Ovary (tissue), 7 donors: ENCODE measurements at regions not wholly inside any gene's neighbourhood (a gene's known extent, or its start where the extent isn't known, plus 50 kb on each side); places are given as distances from the start of the nearest gene placed in this dataset.

Source experiments
- DNase-seq, 5 donors: peaks; one replicate each; pipeline ENCODE4 v3.0.0-alpha.2; 2019 to 2020
- H3K27ac ChIP-seq, 2 donors: fragments of 200-600 bp; one replicate each; pipeline versions ENCODE4 v1.5.1 to v1.8.0; 2019 to 2022
- H3K27me3 ChIP-seq: fragments of 200-600 bp; one replicate; pipeline ENCODE4 v1.8.0; 2022
- H3K36me3 ChIP-seq: fragments of 200-600 bp; sonication (generic); one replicate; pipeline ENCODE4 v1.5.1; 2019
- H3K4me1 ChIP-seq: one replicate; pipeline ENCODE4 v1.8.1; 2013; ENCODE audit warnings: mild to moderate bottlenecking, moderate library complexity; ENCODE audit not compliant: insufficient read depth
- H3K4me3 ChIP-seq: fragments of 200-600 bp; sonication (generic); one replicate; pipeline ENCODE4 v1.5.1; 2017
- H3K9me3 ChIP-seq, 2 donors: fragments of 200-600 bp in 1 of 2; sonication (generic) in 1 of 2; one replicate each; pipeline versions ENCODE4 v1.5.1 to v1.8.1; 2013 to 2019; ENCODE audit warnings: mild to moderate bottlenecking in 1 of 2, moderate library complexity in 1 of 2
- CTCF ChIP-seq, 3 donors: fragments of 450-650 bp in 2 of 3; fragments of 200-600 bp in 1 of 3; IDR thresholded peaks; one replicate each; pipeline versions ENCODE4 v1.5.1 to v1.8.0; 2016 to 2022; ENCODE audit warnings: antibody characterized with exemption in 3 of 3, mild to moderate bottlenecking in 1 of 3
- EP300 ChIP-seq: sonication (generic); formaldehyde crosslinking; IDR thresholded peaks from one replicate; pipeline ENCODE4 v1.6.1; 2017; ENCODE audit warnings: antibody characterized with exemption
- POLR2A ChIP-seq: fragments of 450-650 bp; IDR thresholded peaks from one replicate; pipeline ENCODE4 v1.6.1; 2017; ENCODE audit warnings: antibody characterized with exemption, mild to moderate bottlenecking, moderate library complexity
- WGBS, 3 donors: extraction: QIAGEN DNeasy Blood & Tissue Kit in 1 of 3; methylation state at CpG; one replicate each; pipeline versions ENCODE4 v1.1.5 to v1.1.7; 2013 to 2017; 5-methylcytosine and 5-hydroxymethylcytosine counted together
- intact Hi-C, 4 donors: fragments of 100-400 bp; cut with DNase I; formaldehyde crosslinking; loops; one replicate each; pipeline versions ENCODE4 v1.11.0 to v1.15.1; 2022 to 2023
- donor health status: DM: no; HTN: no; CAD: no; lungs with moderate emphysema.
- donor health status: DM: no; HTN: no; CAD: no.
- donor health status: Bipolar disorder and iron deficiency.
- donor health status: DM: no; HTN: no; CAD: no.
- donor health status: DM: yes; HTN: yes; CAD: no.

- Histone ChIP-seq H3K36me3 (no peaks in the 10 kb centered on the region), H3K27ac (no peak overlapping the region), H3K4me1 (no peaks in the 10 kb centered on the region), H3K4me3 (no peak overlapping the region), H3K9me3 (no peaks in the 10 kb centered on the region), H3K27me3 (no peaks in the 10 kb centered on the region)
- TF ChIP-seq POLR2A (no peak), CTCF (IDR thresholded peaks at IDR 0.05) (no peak), EP300 (no peak)
- no peak for DNase-seq
- intact Hi-C loops = no loop called here
- 11 to 17% (median 13%) methylated on average over 2 of the region's 2 CpGs for WGBS, 3 donors
Measured at GRCh38 chr2:17115042-17115441, 403.2 kb downstream of the RAD51AP2 start.

GRCh38 chr2:17107871-17108270, 410.4 kb downstream of the RAD51AP2 start:
- H3K27me3 ChIP-seq = no peaks in the 10 kb centered on the region
- 37 to 44% (median 39%) methylated on average over 2 of the region's 2 CpGs for WGBS, 3 donors
- intact Hi-C loops = no loop called here

GRCh38 chr2:17107151-17107550, 411.1 kb downstream of the RAD51AP2 start:
- no peaks in the 10 kb centered on the region for H3K9me3 ChIP-seq
- no peak overlapping the region for H3K27ac ChIP-seq
- no peaks in the 10 kb centered on the region for H3K27me3 ChIP-seq
- intact Hi-C loops = no loop called here
- no peaks in the 10 kb centered on the region for H3K36me3 ChIP-seq
- no peak overlapping the region for H3K4me3 ChIP-seq
- TF ChIP-seq EP300 (no peak), POLR2A (no peak), CTCF (IDR thresholded peaks at IDR 0.05) (no peak)
- no peaks in the 10 kb centered on the region for H3K4me1 ChIP-seq
- WGBS, 3 donors = 6 to 14% (median 11%) methylated on average over 2 of the region's 2 CpGs
- no peak for DNase-seq

More at GRCh38 chr2:17107871-17108270, 410.4 kb downstream of the RAD51AP2 start:
- TF ChIP-seq CTCF (IDR thresholded peaks at IDR 0.05) = no peak
- TF ChIP-seq EP300 = no peak
- no peak for TF ChIP-seq POLR2A
- Histone ChIP-seq H3K4me1 (no peaks in the 10 kb centered on the region), H3K4me3 (no peak overlapping the region), H3K9me3 (no peaks in the 10 kb centered on the region), H3K36me3 (no peaks in the 10 kb centered on the region), H3K27ac (no peak overlapping the region)
- no peak for DNase-seq

- no peak for DNase-seq
- no peak for TF ChIP-seq CTCF (IDR thresholded peaks at IDR 0.05)
- no peak for TF ChIP-seq POLR2A
- no peak for TF ChIP-seq EP300
- no peak overlapping the region for H3K27ac ChIP-seq
- H3K4me1 ChIP-seq = no peaks in the 10 kb centered on the region
- 82 to 88% (median 82%) methylated on average over 1 of the region's 1 CpG for WGBS, 3 donors
- intact Hi-C loops = no loop called here
- H3K9me3 ChIP-seq = no peaks in the 10 kb centered on the region
- no peaks in the 10 kb centered on the region for H3K27me3 ChIP-seq
- no peaks in the 10 kb centered on the region for H3K36me3 ChIP-seq
- H3K4me3 ChIP-seq = no peak overlapping the region
Measured at GRCh38 chr2:17106418-17106817, 411.8 kb downstream of the RAD51AP2 start.

GRCh38 chr2:17104454-17104853, 413.8 kb downstream of the RAD51AP2 start:
- H3K27me3 ChIP-seq = no peaks in the 10 kb centered on the region
- no peak for TF ChIP-seq EP300
- TF ChIP-seq CTCF (IDR thresholded peaks at IDR 0.05) = no peak
- no peak for TF ChIP-seq POLR2A
- no peak for DNase-seq
- intact Hi-C loops = no loop called here
- H3K9me3 ChIP-seq = no peaks in the 10 kb centered on the region
- no peaks in the 10 kb centered on the region for H3K4me1 ChIP-seq
- no peak overlapping the region for H3K4me3 ChIP-seq
- no peaks in the 10 kb centered on the region for H3K36me3 ChIP-seq
- H3K27ac ChIP-seq = no peak overlapping the region
